Endothelial cell of umbilical vein (primary cell): ENCODE measurements at regions not wholly inside any gene's neighbourhood (a gene's known extent, or its start where the extent isn't known, plus 50 kb on each side); places are given as distances from the start of the nearest gene placed in this dataset.

ENCODE experiments used
- BruUV-seq: library from RNA; stranded (reverse); fragments of 400-500 nt; replicated peaks from 2 replicates; lab custom pipeline; 2021; lab: Mats Ljungman, UMichigan
- CTCF ChIA-PET: fragments of 300-600, 350-600 bp; sonication (Branson Sonifier 250); formaldehyde crosslinking; loops from one replicate; lab custom pipeline; 2021; ENCODE audit warnings: antibody characterized with exemption, inconsistent platforms; lab: Charles Lee
- POLR2A ChIA-PET: fragments of 300-600, 350-600 bp; sonication (Branson Sonifier 250); formaldehyde crosslinking; loops from one replicate; lab custom pipeline; 2021; ENCODE audit warnings: antibody characterized with exemption, inconsistent platforms; lab: Charles Lee
- DNase-seq: peaks from one replicate; pipeline ENCODE4 v3.0.0-alpha.2; 2011; ENCODE audit warnings: low read depth, low spot score
- FAIRE-seq: peaks from 2 replicates; lab custom pipeline; 2011; peaks lifted over from hg19 to GRCh38; lab: Jason Lieb, UNC
- H2AFZ ChIP-seq: 2 replicates; pipeline ENCODE4 v1.6.0; 2012; ENCODE audit warnings: low read depth, low read length, control low read depth, inconsistent platforms
- H3K27ac ChIP-seq: 2 replicates; pipeline ENCODE4 v1.5.1; 2011; ENCODE audit warnings: low read depth, mild to moderate bottlenecking, control low read depth, low read length, moderate library complexity; ENCODE audit not compliant: insufficient read depth
- H3K27me3 ChIP-seq, 2 experiments: 2 replicates each; pipeline versions ENCODE4 v1.6.0 to v1.6.1; 2011; ENCODE audit warnings: low read length in 2 of 2, mixed read lengths in 1 of 2; ENCODE audit not compliant: control insufficient read depth in 2 of 2, insufficient read depth in 2 of 2
- H3K36me3 ChIP-seq, 2 experiments: 2 replicates in 1 of 2; 3 replicates in 1 of 2; pipeline ENCODE4 v1.5.1; 2011; ENCODE audit warnings: low read length in 2 of 2, mild to moderate bottlenecking in 1 of 2, moderate library complexity in 1 of 2; ENCODE audit not compliant: control insufficient read depth in 2 of 2, insufficient read depth in 2 of 2; ENCODE audit errors: extremely low read depth in 1 of 2
- H3K4me1 ChIP-seq: 3 replicates; pipeline ENCODE4 v1.5.1; 2011; ENCODE audit warnings: mild to moderate bottlenecking, low read length; ENCODE audit not compliant: control insufficient read depth, insufficient read depth; ENCODE audit errors: extremely low read depth
- H3K4me2 ChIP-seq: 2 replicates; pipeline ENCODE4 v1.6.1; 2011; ENCODE audit warnings: low read length, control low read depth, mixed read lengths; ENCODE audit not compliant: insufficient read depth
- H3K4me3 ChIP-seq, 3 experiments: fragments of 200-600 bp in 1 of 3; sonication (generic), shearing (Covaris generic) in 1 of 3; replicated peaks in 1 of 3; 2 replicates each; pipeline ENCODE4 v1.5.1; 2011 to 2016; ENCODE audit warnings: control low read depth in 3 of 3, low read length in 3 of 3, mild to moderate bottlenecking in 2 of 3, inconsistent platforms in 1 of 3, low read depth in 1 of 3, moderate library complexity in 1 of 3; ENCODE audit not compliant: insufficient read depth in 1 of 3
- H3K79me2 ChIP-seq: 2 replicates; pipeline ENCODE4 v1.6.0; 2012; ENCODE audit warnings: low read length, inconsistent platforms; ENCODE audit not compliant: control insufficient read depth, insufficient read depth
- H3K9ac ChIP-seq: replicated peaks from 2 replicates; pipeline ENCODE3; 2011; ENCODE audit warnings: low read length, control low read depth; ENCODE audit not compliant: insufficient read depth; ENCODE audit errors: extremely low read depth
- H3K9me1 ChIP-seq: replicated peaks from 3 replicates; pipeline ENCODE4 v1.6.0; 2011; ENCODE audit warnings: mild to moderate bottlenecking, low read length; ENCODE audit not compliant: control insufficient read depth, insufficient read depth; ENCODE audit errors: extremely low read depth
- H3K9me3 ChIP-seq: replicated peaks from 2 replicates; pipeline ENCODE4 v1.5.1; 2012; ENCODE audit warnings: low read length, inconsistent platforms; ENCODE audit not compliant: control insufficient read depth, insufficient read depth
- H4K20me1 ChIP-seq: replicated peaks from 2 replicates; pipeline ENCODE3; 2011; ENCODE audit warnings: mild to moderate bottlenecking, low read length; ENCODE audit not compliant: control insufficient read depth, insufficient read depth; ENCODE audit errors: extremely low read depth
- EZH2 ChIP-seq: IDR thresholded peaks from 2 replicates; pipeline ENCODE4 v1.6.1; 2012; ENCODE audit warnings: borderline replicate concordance, low read depth, mild to moderate bottlenecking, moderate library complexity, low read length, inconsistent platforms; ENCODE audit not compliant: severe bottlenecking
- FOS ChIP-seq: IDR thresholded peaks from 2 replicates; pipeline ENCODE4 v1.6.1; 2011; ENCODE audit warnings: mild to moderate bottlenecking, low read length, moderate library complexity, borderline replicate concordance; ENCODE audit not compliant: insufficient read depth
- GATA2 ChIP-seq: IDR thresholded peaks from 2 replicates; pipeline ENCODE4 v1.7.0; 2011; ENCODE audit warnings: low read depth, mild to moderate bottlenecking, moderate library complexity, mixed read lengths, low read length; ENCODE audit not compliant: insufficient read length, insufficient read depth
- JUN ChIP-seq: IDR thresholded peaks from 2 replicates; pipeline ENCODE4 v1.6.1; 2011; ENCODE audit warnings: borderline replicate concordance, low read depth; ENCODE audit not compliant: insufficient read length, insufficient read depth
- MYC ChIP-seq: IDR thresholded peaks from one replicate; pipeline ENCODE4 v1.6.1; 2011; ENCODE audit warnings: mild to moderate bottlenecking, low read depth, low read length
- POLR2A ChIP-seq: IDR thresholded peaks from 2 replicates; pipeline ENCODE4 v1.6.1; 2012; ENCODE audit warnings: low read depth, mild to moderate bottlenecking, control low read depth, low read length
- POLR2AphosphoS5 ChIP-seq: IDR thresholded peaks from 2 replicates; pipeline ENCODE4 v1.6.1; 2012; ENCODE audit warnings: low read depth, mild to moderate bottlenecking, control low read depth, low read length, moderate library complexity; ENCODE audit not compliant: insufficient read depth
- dilution Hi-C: fragments of 300-500 bp; cut with MboI; formaldehyde crosslinking; loops from one replicate; pipeline ENCODE4 v1.15.0; 2019; ENCODE audit warnings: low sequenced_read_pairs; ENCODE audit not compliant: extremely low pct_ligation_motif_present
- intact Hi-C: fragments of 100-400 bp; cut with micrococcal nuclease; formaldehyde crosslinking; loops from one replicate; pipeline ENCODE4 v1.10.0; 2022
- TF ChIP-seq, protein P1 (sequence below): IDR thresholded peaks from 2 replicates; pipeline ENCODE4 v1.6.1; 2011; ENCODE audit not compliant: insufficient read depth, insufficient read length
- TF ChIP-seq, protein P2 (sequence below), 2 donors: IDR thresholded peaks; 1 replicate in 1 of 2; 2 replicates in 1 of 2; pipeline ENCODE4 v1.5.1; 2011; ENCODE audit warnings: low read length in 2 of 2, mild to moderate bottlenecking in 2 of 2, moderate library complexity in 2 of 2, control low read depth in 1 of 2, inconsistent platforms in 1 of 2, low read depth in 1 of 2; ENCODE audit not compliant: insufficient read depth in 1 of 2; ENCODE audit errors: extremely low read depth in 1 of 2

DNA sequence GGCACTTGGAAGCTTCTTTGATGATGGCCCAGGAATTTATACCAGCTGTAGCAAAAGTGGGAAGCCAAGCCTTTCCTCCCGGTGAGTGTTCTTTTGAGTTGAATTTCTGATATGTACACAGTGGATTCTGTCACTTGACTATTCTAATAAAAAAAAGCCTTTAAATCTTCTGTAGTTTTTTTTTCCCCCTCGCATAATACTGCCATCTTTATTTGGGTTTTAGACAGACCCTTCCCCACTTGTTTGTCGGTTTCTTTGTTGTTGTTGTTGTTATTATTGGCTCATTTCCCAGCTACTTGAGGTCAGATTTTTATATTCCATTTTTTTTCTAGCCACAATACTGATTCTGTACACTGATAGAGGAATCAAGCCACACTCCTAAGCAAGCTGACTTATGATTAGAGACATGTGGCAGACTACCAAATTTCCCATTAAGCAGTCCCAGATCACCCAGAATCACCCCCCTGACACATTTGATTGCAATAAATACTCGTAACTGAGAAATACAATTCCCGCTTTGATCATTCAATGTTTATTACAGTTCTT lies 122.4 kb upstream of the IL12A start:
- Histone ChIP-seq H3K9me3 (no peaks in the 10 kb centered on the region), H3K79me2 (peaks cover 56% of the 10 kb centered on the region), H3K4me1 (peaks cover 25% of the 10 kb centered on the region), H3K36me3 (peaks cover 0 to 1% of the 10 kb centered on the region in 2 experiments), H3K27ac (peak overlapping the region; percentile 31), H3K4me3 (no peak overlapping the region), H4K20me1 (no peaks in the 10 kb centered on the region), H3K9me1 (no peaks in the 10 kb centered on the region), H2AFZ (no peak overlapping the region), H3K9ac (no peak overlapping the region), H3K27me3 (no peaks in the 10 kb centered on the region), H3K4me2 (no peak overlapping the region)
- no peak for TF ChIP-seq MYC
- peak; percentile 52 for TF ChIP-seq GATA2
- intact Hi-C loops (no loop called here), dilution Hi-C loops (no loop called here)
- CTCF ChIA-PET, result interaction anchor here (1.0 to 5.8 kb wide), 6 partner anchors 12 to 122 kb away, joined by 3 to 48 read pairs (median 18); partner anchors contain the start of gene IL12A
- FAIRE-seq, result peak; percentile 46
- POLR2A ChIA-PET, result interaction anchor here (1.3 kb wide), 1 partner anchor 38 kb away, joined by 4 read pairs; no protein-coding TSS in a partner anchor
- no TSS peak for BruUV-seq
- DNase-seq, result peak; percentile 78

- no peak for DNase-seq
- Histone ChIP-seq H2AFZ (no peak overlapping the region), H3K9me1 (no peaks in the 10 kb centered on the region), H3K9me3 (no peaks in the 10 kb centered on the region), H3K4me3 (no peak overlapping the region), H3K9ac (no peak overlapping the region), H3K36me3 (peaks cover 0 to 1% of the 10 kb centered on the region in 2 experiments), H3K27me3 (no peaks in the 10 kb centered on the region), H3K4me2 (no peak overlapping the region), H3K27ac (no peak overlapping the region), H3K4me1 (peaks cover 24% of the 10 kb centered on the region), H4K20me1 (no peaks in the 10 kb centered on the region), H3K79me2 (peaks cover 51% of the 10 kb centered on the region)
- no peak for TF ChIP-seq POLR2AphosphoS5
- no peak for TF ChIP-seq JUN
- TF ChIP-seq MYC, result no peak
- TF ChIP-seq POLR2A, result no peak
- TF ChIP-seq FOS, result no peak
- no peak for TF ChIP-seq GATA2
- TF ChIP-seq, protein P1, sequence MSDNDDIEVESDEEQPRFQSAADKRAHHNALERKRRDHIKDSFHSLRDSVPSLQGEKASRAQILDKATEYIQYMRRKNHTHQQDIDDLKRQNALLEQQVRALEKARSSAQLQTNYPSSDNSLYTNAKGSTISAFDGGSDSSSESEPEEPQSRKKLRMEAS, result no peak
- TF ChIP-seq, protein P2, sequence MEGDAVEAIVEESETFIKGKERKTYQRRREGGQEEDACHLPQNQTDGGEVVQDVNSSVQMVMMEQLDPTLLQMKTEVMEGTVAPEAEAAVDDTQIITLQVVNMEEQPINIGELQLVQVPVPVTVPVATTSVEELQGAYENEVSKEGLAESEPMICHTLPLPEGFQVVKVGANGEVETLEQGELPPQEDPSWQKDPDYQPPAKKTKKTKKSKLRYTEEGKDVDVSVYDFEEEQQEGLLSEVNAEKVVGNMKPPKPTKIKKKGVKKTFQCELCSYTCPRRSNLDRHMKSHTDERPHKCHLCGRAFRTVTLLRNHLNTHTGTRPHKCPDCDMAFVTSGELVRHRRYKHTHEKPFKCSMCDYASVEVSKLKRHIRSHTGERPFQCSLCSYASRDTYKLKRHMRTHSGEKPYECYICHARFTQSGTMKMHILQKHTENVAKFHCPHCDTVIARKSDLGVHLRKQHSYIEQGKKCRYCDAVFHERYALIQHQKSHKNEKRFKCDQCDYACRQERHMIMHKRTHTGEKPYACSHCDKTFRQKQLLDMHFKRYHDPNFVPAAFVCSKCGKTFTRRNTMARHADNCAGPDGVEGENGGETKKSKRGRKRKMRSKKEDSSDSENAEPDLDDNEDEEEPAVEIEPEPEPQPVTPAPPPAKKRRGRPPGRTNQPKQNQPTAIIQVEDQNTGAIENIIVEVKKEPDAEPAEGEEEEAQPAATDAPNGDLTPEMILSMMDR (IDR thresholded peaks at IDR 0.05; ENCODE audit: extremely low read depth in 1 of 2, insufficient read depth in 1 of 2, low read depth in 1 of 2, low read length in 2 of 2), result no peak
- TF ChIP-seq EZH2, result no peak
- CTCF ChIA-PET, result interaction anchor here (4.8 to 5.8 kb wide), 3 partner anchors 13 to 39 kb away, joined by 32 to 48 read pairs (median 36); no protein-coding TSS in a partner anchor
- dilution Hi-C loops, result no loop called here
- no peak for FAIRE-seq
- intact Hi-C loops, result no loop called here
- POLR2A ChIA-PET, result no interaction called here
- no TSS peak for BruUV-seq
These were observed 121.3 kb upstream of the IL12A start for GRCh38 chr3:159867372-159867771.
